ENCODE measurements at regions not wholly inside any gene's neighbourhood (a gene's known extent, or its start where the extent isn't known, plus 50 kb on each side); places are given as distances from the start of the nearest gene placed in this dataset.
"Not testable (repeated sequence)": the region's sequence is repeated elsewhere in the genome, so short reads cannot be mapped to it uniquely, and the experiment has no call there.

DNA sequence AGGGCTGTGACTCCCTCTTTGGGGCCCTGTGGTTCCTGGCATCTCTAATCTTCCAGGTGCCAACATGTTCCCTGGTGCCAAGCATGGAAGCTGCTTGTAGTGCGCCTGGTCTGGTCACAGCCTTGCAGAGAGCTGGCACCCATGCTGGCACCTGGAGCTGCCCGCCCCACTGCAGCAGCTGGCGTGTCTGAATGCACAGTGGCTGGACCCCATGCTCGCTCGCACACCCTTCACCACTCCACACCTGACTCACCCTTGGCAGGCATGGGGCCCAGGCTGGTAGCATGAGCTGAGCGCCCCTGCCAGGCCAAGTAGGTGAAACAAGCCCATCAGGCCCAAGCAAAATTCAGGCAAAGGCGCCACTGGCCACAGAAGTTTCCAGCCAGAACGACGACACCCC lies 119.1 kb downstream of the DNAAF6 start:
- no peaks in the 10 kb centered on the region for H3K36me3 ChIP-seq
- no peaks in the 10 kb centered on the region for H3K4me1 ChIP-seq
- H3K27me3 ChIP-seq, result no peaks in the 10 kb centered on the region
- TF ChIP-seq, protein P1, sequence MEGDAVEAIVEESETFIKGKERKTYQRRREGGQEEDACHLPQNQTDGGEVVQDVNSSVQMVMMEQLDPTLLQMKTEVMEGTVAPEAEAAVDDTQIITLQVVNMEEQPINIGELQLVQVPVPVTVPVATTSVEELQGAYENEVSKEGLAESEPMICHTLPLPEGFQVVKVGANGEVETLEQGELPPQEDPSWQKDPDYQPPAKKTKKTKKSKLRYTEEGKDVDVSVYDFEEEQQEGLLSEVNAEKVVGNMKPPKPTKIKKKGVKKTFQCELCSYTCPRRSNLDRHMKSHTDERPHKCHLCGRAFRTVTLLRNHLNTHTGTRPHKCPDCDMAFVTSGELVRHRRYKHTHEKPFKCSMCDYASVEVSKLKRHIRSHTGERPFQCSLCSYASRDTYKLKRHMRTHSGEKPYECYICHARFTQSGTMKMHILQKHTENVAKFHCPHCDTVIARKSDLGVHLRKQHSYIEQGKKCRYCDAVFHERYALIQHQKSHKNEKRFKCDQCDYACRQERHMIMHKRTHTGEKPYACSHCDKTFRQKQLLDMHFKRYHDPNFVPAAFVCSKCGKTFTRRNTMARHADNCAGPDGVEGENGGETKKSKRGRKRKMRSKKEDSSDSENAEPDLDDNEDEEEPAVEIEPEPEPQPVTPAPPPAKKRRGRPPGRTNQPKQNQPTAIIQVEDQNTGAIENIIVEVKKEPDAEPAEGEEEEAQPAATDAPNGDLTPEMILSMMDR (IDR thresholded peaks at IDR 0.05; ENCODE audit: low read depth, low read length), result no peak
- no peaks in the 10 kb centered on the region for H3K9me3 ChIP-seq
- no peak overlapping the region for H3K4me3 ChIP-seq (ENCODE audit: low read depth, low read length)
- no peak for DNase-seq

DNA sequence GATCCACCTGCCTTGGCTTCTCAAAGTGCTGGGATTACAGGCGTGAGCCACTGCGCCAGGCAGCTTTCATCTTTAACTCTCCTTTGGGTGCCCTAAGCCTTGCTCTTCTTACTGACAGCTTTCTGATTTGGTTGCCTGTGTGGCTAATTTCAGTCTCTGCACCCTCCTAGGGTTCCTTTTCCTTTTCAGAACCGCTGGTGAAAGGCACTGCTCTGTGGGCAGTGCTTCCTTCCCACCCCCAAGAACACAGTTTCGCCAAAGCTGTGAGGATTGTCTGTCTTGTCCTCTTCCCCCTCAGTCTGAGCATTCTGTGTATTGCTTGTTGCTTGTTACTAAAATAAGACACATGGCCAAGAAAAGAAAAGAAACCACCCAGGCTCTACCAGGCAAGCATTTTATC lies 101.4 kb upstream of the FRMPD3 start:
- no peak for DNase-seq
- H3K4me1 ChIP-seq, result no peaks in the 10 kb centered on the region
- TF ChIP-seq, protein P1 (IDR thresholded peaks at IDR 0.05; ENCODE audit: low read depth, low read length), result no peak

DNA sequence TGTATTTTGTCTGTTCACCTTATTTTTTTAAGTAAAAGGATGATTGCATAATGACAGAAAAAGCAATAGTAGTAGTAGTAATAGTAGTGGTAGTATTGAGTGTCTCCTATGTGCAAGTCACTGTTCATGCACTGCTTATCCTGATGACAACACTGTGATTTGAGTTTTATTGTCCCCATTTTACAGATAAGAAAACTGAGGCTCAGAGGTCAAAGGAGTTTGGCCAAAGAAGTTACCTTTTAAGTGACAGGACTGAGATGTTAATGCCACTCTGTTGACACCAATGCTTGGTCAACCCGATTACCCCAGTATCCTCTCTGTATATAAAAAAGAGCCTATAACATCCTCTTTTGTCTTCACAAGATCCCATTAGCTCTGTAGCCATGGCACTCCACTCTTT lies 100.5 kb upstream of the FRMPD3 start:
- no peaks in the 10 kb centered on the region for H3K36me3 ChIP-seq

More for the DNA sequence above, 101.4 kb upstream of the FRMPD3 start:
- no peaks in the 10 kb centered on the region for H3K27me3 ChIP-seq
- H3K36me3 ChIP-seq, result no peaks in the 10 kb centered on the region
- H3K4me3 ChIP-seq (ENCODE audit: low read depth, low read length), result no peak overlapping the region
- no peaks in the 10 kb centered on the region for H3K9me3 ChIP-seq

DNA sequence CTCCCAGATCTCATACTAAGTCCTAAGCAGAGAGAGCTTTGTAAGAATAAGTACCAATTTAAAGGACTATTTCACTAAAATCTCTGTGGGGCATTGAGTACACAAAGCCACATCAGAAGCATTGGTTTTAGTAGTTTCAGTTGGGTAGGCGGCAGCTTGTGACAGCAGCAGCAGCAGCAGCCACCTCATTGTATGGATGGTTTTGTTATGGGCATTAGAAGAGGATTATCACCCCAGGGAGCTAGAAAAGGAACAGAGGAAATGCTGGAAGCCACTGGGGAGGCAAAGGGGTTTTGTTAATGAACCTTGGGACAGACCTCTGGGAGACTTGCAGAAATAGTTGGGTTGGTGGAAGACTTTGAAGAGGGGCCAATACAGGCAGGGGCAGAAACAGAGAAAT lies 93.9 kb upstream of the FRMPD3 start:
- Histone ChIP-seq H3K4me1 (no peaks in the 10 kb centered on the region), H3K4me3 (ENCODE audit: low read depth, low read length) (no peak overlapping the region), H3K27me3 (no peaks in the 10 kb centered on the region), H3K9me3 (no peaks in the 10 kb centered on the region), H3K36me3 (no peaks in the 10 kb centered on the region)
- TF ChIP-seq, protein P1 (IDR thresholded peaks at IDR 0.05; ENCODE audit: low read depth, low read length), result no peak
- DNase-seq, result no peak

More for the DNA sequence above, 100.5 kb upstream of the FRMPD3 start:
- Histone ChIP-seq H3K27me3 (no peaks in the 10 kb centered on the region), H3K4me1 (no peaks in the 10 kb centered on the region), H3K9me3 (no peaks in the 10 kb centered on the region), H3K4me3 (ENCODE audit: low read depth, low read length) (no peak overlapping the region)
- no peak for DNase-seq
- TF ChIP-seq, protein P1 (IDR thresholded peaks at IDR 0.05; ENCODE audit: low read depth, low read length), result no peak

DNA sequence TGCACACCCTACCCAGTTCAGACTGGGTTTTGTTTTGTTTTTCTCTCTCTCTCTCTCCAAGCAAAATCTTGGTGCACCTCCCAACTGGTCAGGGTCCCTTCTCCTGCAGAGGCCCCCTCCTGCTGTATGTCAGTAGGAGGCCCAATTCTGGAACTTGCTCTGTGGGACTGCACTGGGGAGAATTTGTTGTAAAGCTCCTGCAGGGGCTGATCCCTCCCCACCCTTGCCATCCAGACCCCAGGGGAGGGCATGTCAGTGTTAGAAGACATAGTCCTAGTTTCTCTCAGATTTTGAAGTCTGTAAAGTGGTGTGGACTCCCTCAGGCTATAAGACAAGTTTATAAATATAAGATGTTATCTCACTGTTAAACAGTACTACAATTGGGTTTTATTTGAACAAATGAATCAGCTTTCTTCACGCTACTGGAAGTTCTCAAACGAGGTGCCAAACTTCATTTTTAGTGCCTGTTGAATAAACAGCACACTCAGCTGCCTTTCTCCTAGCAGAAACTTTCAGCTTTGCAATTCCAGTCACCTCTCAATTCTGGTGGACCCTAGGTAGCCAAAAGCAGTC lies 88.6 kb upstream of the FRMPD3 start:
- Histone ChIP-seq H3K36me3 (no peaks in the 10 kb centered on the region), H3K4me1 (no peaks in the 10 kb centered on the region), H3K27me3 (no peaks in the 10 kb centered on the region), H3K4me3 (ENCODE audit: low read depth, low read length) (no peak overlapping the region), H3K9me3 (no peaks in the 10 kb centered on the region)
- TF ChIP-seq, protein P1 (IDR thresholded peaks at IDR 0.05; ENCODE audit: low read depth, low read length), result no peak
- no peak for DNase-seq

DNA sequence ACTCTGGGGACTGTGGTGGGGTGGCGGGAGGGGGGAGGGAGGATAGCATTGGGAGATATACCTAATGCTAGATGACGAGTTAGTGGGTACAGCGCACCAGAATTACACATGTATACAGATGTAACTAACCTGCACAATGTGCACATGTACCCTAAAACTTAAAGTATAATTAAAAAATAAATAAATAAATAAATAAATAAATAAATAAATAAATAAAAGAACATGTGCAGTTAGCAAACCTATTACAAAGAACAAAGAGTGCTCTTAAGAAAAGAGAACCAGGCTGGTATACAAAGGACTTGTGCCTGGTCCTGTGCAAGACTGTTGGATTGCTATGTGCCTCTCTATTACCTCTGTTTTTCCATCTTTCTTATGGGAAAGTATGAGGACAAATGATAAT lies 79.3 kb upstream of the FRMPD3 start:
- not testable (repeated sequence) for H3K4me1 ChIP-seq; DNase-seq; H3K9me3 ChIP-seq; H3K27me3 ChIP-seq; H3K36me3 ChIP-seq; H3K4me3 ChIP-seq (ENCODE audit: low read depth, low read length)

DNA sequence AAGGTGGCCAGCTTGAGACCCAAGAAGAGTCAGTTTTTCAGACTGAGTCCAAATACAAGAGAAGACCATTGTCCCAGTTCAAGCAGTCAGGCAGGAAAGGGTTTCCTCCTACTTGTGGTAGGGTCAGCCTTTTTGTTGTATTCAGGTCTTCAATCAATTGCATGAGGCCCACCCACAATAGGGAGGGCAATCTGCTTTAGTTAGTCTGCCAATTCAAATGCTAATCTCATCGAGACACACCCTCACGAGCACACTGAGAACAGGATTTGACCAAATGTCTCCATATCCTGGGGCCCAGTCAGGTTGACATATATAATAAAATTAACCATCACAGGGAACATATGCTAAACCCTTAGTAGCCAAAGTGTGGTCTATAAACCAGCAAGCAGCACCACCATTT lies 75.3 kb upstream of the FRMPD3 start:
- DNase-seq, result no peak
- H3K4me1 ChIP-seq, result no peaks in the 10 kb centered on the region
- H3K36me3 ChIP-seq, result no peaks in the 10 kb centered on the region
- TF ChIP-seq, protein P1 (IDR thresholded peaks at IDR 0.05; ENCODE audit: low read depth, low read length), result no peak
- no peaks in the 10 kb centered on the region for H3K27me3 ChIP-seq
- H3K4me3 ChIP-seq (ENCODE audit: low read depth, low read length), result no peak overlapping the region
- no peaks in the 10 kb centered on the region for H3K9me3 ChIP-seq
